ENCODE measurements at regions not wholly inside any gene's neighbourhood (a gene's known extent, or its start where the extent isn't known, plus 50 kb on each side); places are given as distances from the start of the nearest gene placed in this dataset.
"Not testable (repeated sequence)": the region's sequence is repeated elsewhere in the genome, so short reads cannot be mapped to it uniquely, and the experiment has no call there.

DNA sequence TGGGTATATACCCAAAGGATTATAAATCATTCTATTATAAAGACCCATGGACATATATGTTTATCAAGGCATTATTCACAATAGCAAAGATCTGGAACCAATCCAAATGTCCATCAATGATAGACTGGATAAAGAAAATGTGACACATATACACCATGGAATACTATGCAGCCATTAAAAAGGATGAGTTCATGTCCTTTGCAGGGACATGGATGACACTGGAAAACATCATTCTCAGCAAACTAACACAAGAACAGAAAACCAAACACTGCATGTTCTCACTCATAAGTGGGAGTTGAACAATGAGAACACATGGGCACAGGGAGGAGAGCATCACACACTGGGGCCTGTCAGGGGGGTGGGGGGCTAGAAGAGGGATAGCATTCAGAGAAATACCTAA, 136.9 kb upstream of the ST8SIA4 start:
- TF ChIP-seq, protein P1, sequence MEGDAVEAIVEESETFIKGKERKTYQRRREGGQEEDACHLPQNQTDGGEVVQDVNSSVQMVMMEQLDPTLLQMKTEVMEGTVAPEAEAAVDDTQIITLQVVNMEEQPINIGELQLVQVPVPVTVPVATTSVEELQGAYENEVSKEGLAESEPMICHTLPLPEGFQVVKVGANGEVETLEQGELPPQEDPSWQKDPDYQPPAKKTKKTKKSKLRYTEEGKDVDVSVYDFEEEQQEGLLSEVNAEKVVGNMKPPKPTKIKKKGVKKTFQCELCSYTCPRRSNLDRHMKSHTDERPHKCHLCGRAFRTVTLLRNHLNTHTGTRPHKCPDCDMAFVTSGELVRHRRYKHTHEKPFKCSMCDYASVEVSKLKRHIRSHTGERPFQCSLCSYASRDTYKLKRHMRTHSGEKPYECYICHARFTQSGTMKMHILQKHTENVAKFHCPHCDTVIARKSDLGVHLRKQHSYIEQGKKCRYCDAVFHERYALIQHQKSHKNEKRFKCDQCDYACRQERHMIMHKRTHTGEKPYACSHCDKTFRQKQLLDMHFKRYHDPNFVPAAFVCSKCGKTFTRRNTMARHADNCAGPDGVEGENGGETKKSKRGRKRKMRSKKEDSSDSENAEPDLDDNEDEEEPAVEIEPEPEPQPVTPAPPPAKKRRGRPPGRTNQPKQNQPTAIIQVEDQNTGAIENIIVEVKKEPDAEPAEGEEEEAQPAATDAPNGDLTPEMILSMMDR (IDR thresholded peaks at IDR 0.05) = not testable (repeated sequence)
- not testable (repeated sequence) for TF ChIP-seq SIN3A (IDR thresholded peaks at IDR 0.05; ENCODE audit: borderline replicate concordance, insufficient read depth, low read depth, low read length); POLR2AphosphoS5 (IDR thresholded peaks at IDR 0.05; ENCODE audit: low read depth, low read length); TCF7L2 (IDR thresholded peaks at IDR 0.05; ENCODE audit: low read depth, low read length)
